KMS-11 (cell line): ENCODE measurements at regions not wholly inside any gene's neighbourhood (a gene's known extent, or its start where the extent isn't known, plus 50 kb on each side); places are given as distances from the start of the nearest gene placed in this dataset.
"Not testable (repeated sequence)": the region's sequence is repeated elsewhere in the genome, so short reads cannot be mapped to it uniquely, and the experiment has no call there.

Source experiments
- H2AFZ ChIP-seq: fragments of 200-600 bp; sonication (generic); 2 replicates; pipeline ENCODE4 v1.6.1; 2016; ENCODE audit warnings: antibody characterized with exemption, mixed run types, low read depth
- H3K27ac ChIP-seq: fragments of 200-600 bp; sonication (generic); 2 replicates; pipeline ENCODE4 v1.6.1; 2016; ENCODE audit warnings: mild to moderate bottlenecking, mixed run types
- H3K27me3 ChIP-seq: fragments of 200-600 bp; sonication (generic); 2 replicates; pipeline ENCODE4 v1.6.1; 2017; ENCODE audit warnings: mild to moderate bottlenecking, low read depth, mixed run types, moderate library complexity; ENCODE audit not compliant: insufficient read depth
- H3K36me3 ChIP-seq: fragments of 200-600 bp; sonication (generic); 2 replicates; pipeline ENCODE4 v1.6.1; 2017; ENCODE audit warnings: mild to moderate bottlenecking, mixed run types; ENCODE audit not compliant: insufficient read depth
- H3K4me1 ChIP-seq: fragments of 200-600 bp; sonication (generic); 2 replicates; pipeline ENCODE4 v1.6.1; 2016; ENCODE audit warnings: mild to moderate bottlenecking, low read depth, mixed run types; ENCODE audit not compliant: poor library complexity, severe bottlenecking
- H3K4me2 ChIP-seq: fragments of 200-600 bp; sonication (generic); 2 replicates; pipeline ENCODE4 v1.7.0; 2016; ENCODE audit warnings: mild to moderate bottlenecking, mixed run types
- H3K4me3 ChIP-seq: fragments of 200-600 bp; sonication (generic); IDR thresholded peaks from 2 replicates; pipeline ENCODE4 v1.6.1; 2017; ENCODE audit warnings: low read depth, low read length, mixed read lengths; ENCODE audit not compliant: insufficient read depth
- H3K79me2 ChIP-seq: fragments of 200-600 bp; sonication (generic); 2 replicates; pipeline ENCODE4 v1.6.1; 2016; ENCODE audit warnings: low read depth, mixed run types; ENCODE audit not compliant: insufficient read depth
- H3K9ac ChIP-seq: fragments of 200-600 bp; sonication (generic); 2 replicates; pipeline ENCODE4 v1.6.1; 2016; ENCODE audit warnings: mild to moderate bottlenecking, mixed run types
- H4K20me1 ChIP-seq: fragments of 200-600 bp; sonication (generic); 2 replicates; pipeline ENCODE4 v1.6.1; 2016; ENCODE audit warnings: mild to moderate bottlenecking, mixed run types; ENCODE audit not compliant: insufficient read depth
- CTCF ChIP-seq: fragments of 200-600 bp; sonication (generic); conservative IDR thresholded peaks from 2 replicates; pipeline ENCODE4 v1.6.1; 2017; ENCODE audit warnings: low read depth, mild to moderate bottlenecking, antibody characterized with exemption, low read length, moderate library complexity, mixed read lengths

- no peak overlapping the region for H3K4me3 ChIP-seq
- no peaks in the 10 kb centered on the region for H3K79me2 ChIP-seq
- H4K20me1 ChIP-seq, result no peaks in the 10 kb centered on the region
- no peak overlapping the region for H3K9ac ChIP-seq
- no peak overlapping the region for H2AFZ ChIP-seq
- TF ChIP-seq CTCF, result no peak
- peak overlapping the region; percentile 34; the same call in 1 of the 2 replicates for H3K27ac ChIP-seq
- no peaks in the 10 kb centered on the region for H3K27me3 ChIP-seq
- peaks cover 28% of the 10 kb centered on the region for H3K4me1 ChIP-seq
- no peaks in the 10 kb centered on the region for H3K36me3 ChIP-seq
- peak overlapping the region; percentile 35; the same call in 1 of the 2 replicates for H3K4me2 ChIP-seq
Measured at GRCh38 chr12:23140710-23141109, 515.7 kb downstream of the ETNK1 start.

GRCh38 chr12:23141335-23141734, 516.4 kb downstream of the ETNK1 start:
- no peaks in the 10 kb centered on the region for H3K27me3 ChIP-seq
- H3K79me2 ChIP-seq, result no peaks in the 10 kb centered on the region
- H3K4me3 ChIP-seq, result no peak overlapping the region
- H3K4me1 ChIP-seq, result peaks cover 28% of the 10 kb centered on the region
- no peak overlapping the region for H2AFZ ChIP-seq
- peak overlapping the region; percentile 35 for H3K4me2 ChIP-seq
- H4K20me1 ChIP-seq, result no peaks in the 10 kb centered on the region
- no peak overlapping the region for H3K9ac ChIP-seq
- no peak for TF ChIP-seq CTCF
- no peaks in the 10 kb centered on the region for H3K36me3 ChIP-seq
- H3K27ac ChIP-seq, result peak overlapping the region; percentile 34; the same call in 1 of the 2 replicates

- not testable (repeated sequence) for H3K4me3 ChIP-seq, H3K9ac ChIP-seq, H2AFZ ChIP-seq, H3K27me3 ChIP-seq, H3K27ac ChIP-seq, H3K4me2 ChIP-seq, H4K20me1 ChIP-seq, H3K79me2 ChIP-seq, H3K36me3 ChIP-seq
- H3K4me1 ChIP-seq, result peaks cover 12% of the 10 kb centered on the region
Measured at GRCh38 chr12:23146070-23146469, 521.1 kb downstream of the ETNK1 start.

- no peak overlapping the region for H3K9ac ChIP-seq
- H3K4me3 ChIP-seq, result no peak overlapping the region
- no peak for TF ChIP-seq CTCF
- no peak overlapping the region for H2AFZ ChIP-seq
- H3K4me2 ChIP-seq, result no peak overlapping the region
- no peaks in the 10 kb centered on the region for H3K36me3 ChIP-seq
- H3K4me1 ChIP-seq, result no peaks in the 10 kb centered on the region
- H3K79me2 ChIP-seq, result no peaks in the 10 kb centered on the region
- no peak overlapping the region for H3K27ac ChIP-seq
- no peaks in the 10 kb centered on the region for H3K27me3 ChIP-seq
- no peaks in the 10 kb centered on the region for H4K20me1 ChIP-seq
Measured at GRCh38 chr12:23168459-23168858, 543.5 kb downstream of the ETNK1 start.

- H4K20me1 ChIP-seq, result no peaks in the 10 kb centered on the region
- TF ChIP-seq CTCF, result no peak
- H3K27me3 ChIP-seq, result no peaks in the 10 kb centered on the region
- H3K79me2 ChIP-seq, result no peaks in the 10 kb centered on the region
- H3K4me2 ChIP-seq, result no peak overlapping the region
- no peak overlapping the region for H2AFZ ChIP-seq
- H3K4me3 ChIP-seq, result no peak overlapping the region
- H3K4me1 ChIP-seq, result no peaks in the 10 kb centered on the region
- no peak overlapping the region for H3K9ac ChIP-seq
- H3K27ac ChIP-seq, result no peak overlapping the region
- H3K36me3 ChIP-seq, result no peaks in the 10 kb centered on the region
Measured at GRCh38 chr12:23169012-23169695, 544.2 kb downstream of the ETNK1 start.
